Peyer's patch (tissue), 4 donors: ENCODE measurements at regions not wholly inside any gene's neighbourhood (a gene's known extent, or its start where the extent isn't known, plus 50 kb on each side); places are given as distances from the start of the nearest gene placed in this dataset.

Experiments used
- DNase-seq, 3 donors: peaks; one replicate each; pipeline ENCODE4 v3.0.0-alpha.2; 2017 to 2019
- H3K27ac ChIP-seq, 4 donors: fragments of 200-600 bp; sonication (generic); one replicate each; pipeline ENCODE4 v1.5.1; 2016 to 2019
- H3K27me3 ChIP-seq, 2 donors: fragments of 200-600 bp; sonication (generic); one replicate each; pipeline ENCODE4 v1.5.1; 2019
- H3K36me3 ChIP-seq, 3 donors: fragments of 200-600 bp; sonication (generic); one replicate each; pipeline ENCODE4 v1.5.1; 2016 to 2019
- H3K4me1 ChIP-seq, 4 donors: fragments of 200-600 bp; sonication (generic); one replicate each; pipeline ENCODE4 v1.5.1; 2016 to 2019
- H3K4me3 ChIP-seq, 4 donors: fragments of 200-600 bp; sonication (generic); 1 replicate in 3 of 4; 2 replicates in 1 of 4; pipeline ENCODE4 v1.5.1; 2016 to 2019; ENCODE audit warnings: mild to moderate bottlenecking in 1 of 4
- H3K9me3 ChIP-seq, 4 donors: fragments of 200-600 bp; sonication (generic); one replicate each; pipeline ENCODE4 v1.5.1; 2016 to 2019; ENCODE audit warnings: mild to moderate bottlenecking in 1 of 4
- CTCF ChIP-seq, 6 experiments: fragments of 450-650 bp in 4 of 6; fragments of 200-600 bp in 2 of 6; sonication (generic) in 1 of 6; IDR thresholded peaks; one replicate each; pipeline ENCODE4 v1.5.1; 2017 to 2019; ENCODE audit warnings: antibody characterized with exemption in 6 of 6, mild to moderate bottlenecking in 3 of 6, moderate library complexity in 1 of 6
- POLR2A ChIP-seq, 2 donors: fragments of 450-650 bp; IDR thresholded peaks; one replicate each; pipeline ENCODE4 v1.5.1; 2017; ENCODE audit warnings: antibody characterized with exemption in 2 of 2, mild to moderate bottlenecking in 2 of 2, moderate library complexity in 2 of 2

GRCh38 chr20:57037689-57038088 lies 228.8 kb downstream of the BMP7 start:
- no peak for DNase-seq
- TF ChIP-seq POLR2A (IDR thresholded peaks at IDR 0.05) (no peak), CTCF (IDR thresholded peaks at IDR 0.05) (no peak)
- no peak overlapping the region for H3K4me3 ChIP-seq
- H3K27ac ChIP-seq = no peak overlapping the region
- no peaks in the 10 kb centered on the region for H3K27me3 ChIP-seq
- H3K9me3 ChIP-seq = no peaks in the 10 kb centered on the region
- H3K4me1 ChIP-seq = no peaks in the 10 kb centered on the region
- H3K36me3 ChIP-seq = no peaks in the 10 kb centered on the region

- H3K27me3 ChIP-seq = no peaks in the 10 kb centered on the region
- H3K27ac ChIP-seq = no peak overlapping the region
- TF ChIP-seq CTCF (IDR thresholded peaks at IDR 0.05) (no peak), POLR2A (IDR thresholded peaks at IDR 0.05) (no peak)
- H3K9me3 ChIP-seq = no peaks in the 10 kb centered on the region
- no peak for DNase-seq
- no peak overlapping the region for H3K4me3 ChIP-seq
- no peaks in the 10 kb centered on the region for H3K4me1 ChIP-seq
- no peaks in the 10 kb centered on the region for H3K36me3 ChIP-seq
Measured at GRCh38 chr20:57038608-57039440, 227.6 kb downstream of the BMP7 start.

GRCh38 chr20:57040466-57040865 lies 226.0 kb downstream of the BMP7 start:
- Histone ChIP-seq H3K36me3 (no peaks in the 10 kb centered on the region), H3K4me1 (no peaks in the 10 kb centered on the region), H3K4me3 (no peak overlapping the region), H3K9me3 (no peaks in the 10 kb centered on the region), H3K27me3 (no peaks in the 10 kb centered on the region), H3K27ac (peak overlapping the region in 2 of 4 donors; percentile 9 to 28)
- no peak for TF ChIP-seq POLR2A (IDR thresholded peaks at IDR 0.05)
- TF ChIP-seq CTCF (IDR thresholded peaks at IDR 0.05) = no peak
- DNase-seq = no peak

GRCh38 chr20:57040924-57041323 lies 225.5 kb downstream of the BMP7 start:
- Histone ChIP-seq H3K4me3 (no peak overlapping the region), H3K27me3 (no peaks in the 10 kb centered on the region), H3K9me3 (no peaks in the 10 kb centered on the region), H3K27ac (peak overlapping the region in 2 of 4 donors; percentile 9 to 28), H3K4me1 (no peaks in the 10 kb centered on the region), H3K36me3 (no peaks in the 10 kb centered on the region)
- peak in 1 of 3 donors; percentile 53 for DNase-seq
- no peak for TF ChIP-seq CTCF (IDR thresholded peaks at IDR 0.05)
- no peak for TF ChIP-seq POLR2A (IDR thresholded peaks at IDR 0.05)

- no peak overlapping the region for H3K27ac ChIP-seq
- TF ChIP-seq POLR2A (IDR thresholded peaks at IDR 0.05) (no peak), CTCF (IDR thresholded peaks at IDR 0.05) (no peak)
- peaks cover 0 to 9% (median 0%) of the 10 kb centered on the region in 4 donors for H3K4me1 ChIP-seq
- no peaks in the 10 kb centered on the region for H3K9me3 ChIP-seq
- H3K27me3 ChIP-seq = no peaks in the 10 kb centered on the region
- no peaks in the 10 kb centered on the region for H3K36me3 ChIP-seq
- no peak for DNase-seq
- H3K4me3 ChIP-seq = no peak overlapping the region
Measured at GRCh38 chr20:57043091-57043490, 223.3 kb downstream of the BMP7 start.
